Left forelimb (tissue), 1 donor: ENCODE measurements at regions not wholly inside any gene's neighbourhood (a gene's known extent, or its start where the extent isn't known, plus 50 kb on each side); places are given as distances from the start of the nearest gene placed in this dataset.
"Not testable (repeated sequence)": the region's sequence is repeated elsewhere in the genome, so short reads cannot be mapped to it uniquely, and the experiment has no call there.

Experiments used
- DNase-seq: peaks from one replicate; pipeline ENCODE4 v3.0.0-alpha.2; 2018; ENCODE audit warnings: low spot score

DNA sequence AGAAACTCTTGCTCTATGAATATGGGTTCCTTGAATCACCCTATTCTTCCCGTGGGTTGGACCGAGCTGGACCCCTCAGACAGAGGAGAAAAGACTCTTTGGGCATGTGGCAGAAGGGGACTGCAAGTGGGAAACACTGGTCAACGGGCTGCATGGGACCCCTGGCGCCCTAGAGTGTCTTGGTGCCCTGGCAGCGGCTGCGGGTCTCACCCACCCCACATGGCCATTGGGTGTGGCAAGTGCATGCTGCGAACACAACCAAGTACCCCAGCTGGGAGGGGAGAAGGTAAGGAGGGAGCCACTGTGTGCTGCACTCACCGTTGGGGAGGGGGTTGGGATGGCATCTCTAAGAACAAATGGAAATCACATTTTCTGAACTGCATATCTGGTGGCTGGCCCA lies 438.8 kb upstream of the EYS start:
- DNase-seq, result no peak

DNA sequence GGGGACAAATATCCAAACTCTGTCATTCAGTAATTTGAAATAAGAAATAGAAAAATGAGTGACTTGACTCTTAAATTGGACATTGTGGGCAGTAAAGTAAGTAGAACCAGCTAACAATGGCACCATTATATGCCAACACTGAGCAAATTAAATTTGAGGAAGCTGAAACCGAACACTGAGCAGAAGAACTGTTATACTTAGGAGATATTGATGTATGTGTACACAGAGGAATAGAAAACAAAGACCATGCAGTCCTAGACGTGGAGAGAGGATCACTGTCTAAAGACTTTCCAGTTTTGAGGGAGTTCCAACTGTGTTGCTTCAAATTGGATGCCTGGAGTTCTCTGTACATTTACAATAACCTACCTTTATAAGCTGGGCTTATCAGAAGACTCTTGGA lies 427.0 kb upstream of the EYS start:
- no peak for DNase-seq

DNA sequence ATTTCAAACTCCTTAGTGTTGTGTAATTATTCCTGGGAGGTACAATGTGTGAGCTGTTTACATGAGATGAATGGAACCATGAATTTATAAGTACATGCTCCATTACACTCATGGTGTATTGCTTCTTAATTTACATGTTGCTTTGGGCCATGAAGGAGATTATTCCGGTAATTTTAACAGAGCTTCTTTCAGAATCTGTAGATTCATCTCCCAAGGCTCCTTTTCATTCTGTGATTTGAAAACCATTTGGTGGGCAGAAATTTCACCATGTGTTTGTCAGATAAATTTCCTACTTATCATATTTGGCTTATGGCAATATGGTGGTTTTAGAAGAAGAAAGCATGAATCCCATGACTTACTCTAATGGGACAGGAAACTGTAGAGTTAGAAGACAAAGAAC lies 421.6 kb upstream of the EYS start:
- DNase-seq, result no peak

DNA sequence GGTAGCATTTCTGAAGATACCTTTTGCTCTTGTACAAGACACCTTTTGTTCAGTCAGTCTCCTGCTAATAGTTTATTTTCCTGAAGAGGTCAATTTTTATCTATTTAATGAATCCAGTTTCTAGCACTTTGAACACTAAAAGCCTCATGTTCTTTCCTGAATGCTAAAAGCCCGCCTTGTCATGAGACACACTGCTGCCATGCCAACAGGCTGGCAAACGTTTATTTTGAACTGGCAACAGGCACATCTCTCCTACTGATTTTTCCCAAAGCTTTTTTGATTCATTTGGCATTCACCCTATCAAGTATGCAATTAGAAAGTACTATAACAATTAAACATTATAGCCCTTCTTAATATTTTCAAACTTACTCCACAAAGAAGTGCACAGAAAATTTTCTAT lies 421.2 kb upstream of the EYS start:
- no peak for DNase-seq

DNA sequence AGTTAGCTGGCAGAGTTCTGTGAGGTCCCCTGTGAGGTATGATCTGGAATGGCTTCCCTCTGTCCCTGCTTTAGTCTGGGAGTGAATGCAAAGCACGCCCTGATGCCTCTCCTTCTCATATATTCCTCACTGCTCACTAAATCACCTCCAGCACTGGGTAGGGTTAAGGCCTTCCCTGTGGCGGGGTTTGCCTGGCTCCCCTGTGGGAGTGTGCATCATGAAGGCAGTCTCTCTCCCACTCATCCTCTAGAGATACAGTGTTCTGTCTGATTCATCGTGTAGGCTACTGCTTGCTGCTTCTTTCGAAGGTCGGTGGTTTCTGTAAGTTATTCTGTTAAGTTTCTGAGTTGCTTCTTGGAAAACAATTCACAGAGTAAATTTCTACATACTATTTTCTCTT lies 420.0 kb upstream of the EYS start:
- DNase-seq, result no peak

DNA sequence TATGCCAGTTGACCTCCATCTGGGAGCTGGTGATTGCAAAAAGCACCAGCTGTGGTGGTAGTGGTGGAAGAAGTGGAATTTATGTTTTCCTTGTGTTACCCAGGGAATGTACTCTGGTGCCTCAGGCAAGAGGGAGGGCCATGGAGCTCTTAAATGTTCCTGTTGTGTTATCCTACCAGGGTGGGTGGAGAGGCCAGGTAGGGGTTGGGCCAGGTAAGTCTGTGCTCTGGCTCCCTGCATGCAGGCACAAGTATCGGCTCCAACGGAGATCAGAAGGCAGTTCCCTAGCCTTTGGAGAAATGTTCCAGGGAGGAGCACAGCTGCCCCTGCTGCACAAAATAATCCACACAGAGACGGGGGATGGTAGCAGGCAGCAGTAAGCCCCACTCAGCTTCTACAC lies 419.3 kb upstream of the EYS start:
- no peak for DNase-seq

DNA sequence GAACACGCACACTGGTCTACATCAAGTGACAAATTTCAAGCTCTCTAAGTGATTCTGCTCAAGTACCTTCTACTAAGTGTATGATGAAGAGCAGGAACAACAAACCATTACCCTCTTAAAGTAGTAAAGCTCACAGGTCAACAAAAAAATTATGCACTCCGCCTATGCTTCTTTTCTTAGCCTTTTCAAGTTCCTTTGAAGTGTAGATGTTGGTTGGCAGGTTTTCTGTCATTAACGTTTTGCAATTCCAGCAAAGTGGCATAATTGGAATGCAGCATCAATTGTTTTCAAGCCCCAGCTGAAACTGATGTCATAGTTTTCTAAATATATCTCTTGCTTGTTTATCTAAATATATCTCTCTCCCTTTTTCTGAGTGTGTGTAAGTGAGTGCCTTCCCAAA lies 396.9 kb upstream of the EYS start:
- DNase-seq, result no peak

DNA sequence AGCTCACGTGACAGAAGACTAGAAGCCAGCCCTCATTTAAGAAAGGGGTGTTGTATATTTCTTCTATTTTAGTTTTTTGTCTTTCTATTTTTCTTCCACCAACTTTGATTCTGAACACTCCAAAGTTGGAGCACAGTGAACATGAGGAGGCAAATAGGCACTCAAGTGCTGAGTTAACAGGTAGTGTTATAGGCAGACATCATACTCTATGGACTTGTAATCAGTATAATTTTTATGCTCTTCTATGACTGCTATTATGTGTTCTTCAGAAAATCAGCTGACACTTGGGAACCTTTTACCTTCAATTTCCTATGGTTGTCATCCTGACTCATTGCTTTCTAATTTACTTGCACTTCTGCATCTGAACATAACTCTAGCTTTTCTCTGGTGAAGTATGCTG lies 396.3 kb upstream of the EYS start:
- DNase-seq, result no peak

DNA sequence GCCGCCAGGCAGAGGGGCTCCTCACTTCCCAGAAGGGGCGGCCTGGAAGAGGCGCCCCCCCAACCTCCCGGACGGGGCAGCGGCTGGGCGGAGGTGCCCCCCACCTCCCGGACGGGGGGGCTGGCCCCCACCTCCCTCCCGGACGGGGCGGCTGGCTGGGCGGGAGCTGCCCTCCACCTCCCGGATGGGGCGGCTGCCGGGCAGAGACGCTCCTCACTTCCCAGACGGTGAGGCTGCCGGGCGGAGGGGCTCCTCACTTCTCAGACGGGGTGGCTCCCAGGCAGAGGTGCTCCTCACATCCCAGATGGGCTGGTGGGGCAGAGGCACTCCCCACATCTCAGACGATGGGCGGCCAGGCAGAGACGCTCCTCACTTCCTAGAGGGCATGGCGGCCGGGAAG lies 389.7 kb upstream of the EYS start:
- no peak for DNase-seq

DNA sequence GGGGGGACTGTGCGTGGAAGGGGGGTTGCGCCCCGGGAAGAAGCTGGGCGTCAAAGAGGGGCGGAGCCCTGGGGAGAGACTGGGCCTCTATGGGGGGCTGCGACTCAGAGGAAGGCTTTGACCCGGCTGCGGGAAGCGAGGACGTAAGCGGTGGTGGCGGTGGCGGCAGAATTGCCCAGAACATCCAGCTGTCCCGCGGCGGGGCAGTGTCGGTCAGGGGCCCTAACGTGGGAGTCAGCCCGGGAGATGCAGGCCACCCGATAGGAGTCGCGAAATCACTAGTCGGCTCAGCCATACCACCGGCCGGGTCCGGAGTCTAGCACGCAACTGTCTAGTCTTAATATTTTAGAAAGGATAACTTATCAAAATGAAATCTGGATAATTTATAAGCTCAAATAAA lies 387.6 kb upstream of the EYS start:
- no peak for DNase-seq

DNA sequence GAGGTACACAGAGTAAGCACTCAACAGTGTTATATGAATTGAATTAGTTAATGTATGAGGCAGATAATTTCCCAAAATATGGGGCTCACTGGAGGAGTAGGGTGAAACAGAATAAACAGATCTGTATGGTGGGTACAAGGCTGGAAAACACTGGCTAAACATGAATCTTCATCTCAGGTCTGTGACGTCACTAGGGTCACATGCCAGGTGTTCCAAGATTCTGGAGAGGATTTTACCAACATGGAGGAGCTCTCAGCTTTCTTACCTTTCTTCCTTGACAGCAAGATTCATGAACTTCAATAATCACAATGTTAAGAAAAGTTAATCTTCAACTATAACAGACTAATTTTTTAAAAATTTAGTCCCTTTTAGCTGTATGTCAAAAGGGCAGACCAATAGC lies 385.3 kb upstream of the EYS start:
- not testable (repeated sequence) for DNase-seq

DNA sequence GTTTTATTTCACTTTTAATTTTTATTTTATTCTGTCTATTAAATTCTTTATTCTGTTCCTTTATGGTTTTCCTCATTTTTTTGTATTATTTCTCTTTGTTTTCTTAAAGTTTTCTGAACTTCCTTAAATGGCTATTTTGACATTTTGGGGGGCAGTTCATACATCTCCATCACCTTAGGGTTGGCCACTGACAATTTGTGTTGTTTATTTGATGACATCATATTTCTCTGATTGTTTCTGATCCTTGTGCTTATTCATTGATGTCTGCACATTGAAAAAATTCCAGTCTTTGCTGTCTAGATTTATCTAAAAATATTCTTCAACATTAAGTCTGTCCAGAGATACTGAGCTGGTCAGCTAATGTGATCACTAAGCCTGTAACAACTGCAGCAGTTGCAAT lies 379.5 kb upstream of the EYS start:
- no peak for DNase-seq

DNA sequence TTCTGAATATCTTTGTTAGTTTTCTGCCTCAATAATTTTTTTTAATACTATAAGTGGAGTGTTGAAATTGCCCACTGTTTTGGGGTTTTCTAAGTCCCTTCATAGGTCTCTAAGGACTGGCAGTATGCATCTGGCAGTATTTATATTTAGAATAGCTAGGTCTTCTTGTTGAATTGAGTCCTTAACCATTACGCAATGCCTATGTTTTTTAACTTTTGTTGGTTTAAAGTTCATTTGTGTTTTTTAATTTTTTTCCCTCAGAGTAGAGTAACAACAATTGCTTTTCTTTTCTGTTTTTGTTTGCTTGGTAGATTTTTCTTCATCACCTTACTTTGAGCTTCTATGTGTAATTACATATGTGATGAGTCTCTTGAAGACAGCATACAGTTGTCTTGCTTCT lies 375.9 kb upstream of the EYS start:
- no peak for DNase-seq

DNA sequence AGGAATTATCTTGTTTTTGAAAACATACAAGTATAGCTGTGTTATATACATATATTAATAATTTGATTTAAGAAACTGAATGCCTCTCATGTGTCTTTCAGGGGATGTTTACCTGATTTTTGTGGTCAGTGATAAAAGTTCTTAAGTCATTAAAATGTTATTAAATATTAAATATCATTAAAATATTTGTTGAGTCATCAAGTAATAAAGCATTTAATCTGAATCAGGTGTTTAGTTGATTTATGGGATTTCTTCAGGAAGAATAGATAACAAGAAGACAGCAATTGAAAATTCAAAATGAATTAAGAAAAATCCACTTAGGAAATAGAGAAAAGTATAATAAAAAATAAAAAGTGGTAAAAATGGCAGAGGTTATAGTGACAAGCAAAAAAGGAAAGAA lies 361.9 kb upstream of the EYS start:
- no peak for DNase-seq

DNA sequence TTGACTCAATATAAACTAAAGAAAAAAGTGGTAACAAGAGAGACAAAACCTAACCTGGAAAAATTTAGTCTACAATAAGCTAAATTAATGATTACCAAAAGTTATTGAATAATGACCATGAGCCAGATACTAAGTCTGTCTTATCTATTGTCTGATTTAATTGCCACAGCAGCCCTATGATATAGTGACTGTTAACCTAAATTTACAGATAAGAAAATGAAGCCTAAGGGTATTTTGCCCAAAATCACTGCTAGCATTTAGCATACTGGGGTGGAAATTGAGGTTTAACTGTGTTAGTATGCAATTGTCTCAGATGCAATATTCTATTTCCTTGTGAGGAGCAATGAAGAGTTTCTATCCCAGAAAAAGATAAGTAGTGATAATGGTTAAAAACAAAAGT lies 361.0 kb upstream of the EYS start:
- DNase-seq, result no peak

DNA sequence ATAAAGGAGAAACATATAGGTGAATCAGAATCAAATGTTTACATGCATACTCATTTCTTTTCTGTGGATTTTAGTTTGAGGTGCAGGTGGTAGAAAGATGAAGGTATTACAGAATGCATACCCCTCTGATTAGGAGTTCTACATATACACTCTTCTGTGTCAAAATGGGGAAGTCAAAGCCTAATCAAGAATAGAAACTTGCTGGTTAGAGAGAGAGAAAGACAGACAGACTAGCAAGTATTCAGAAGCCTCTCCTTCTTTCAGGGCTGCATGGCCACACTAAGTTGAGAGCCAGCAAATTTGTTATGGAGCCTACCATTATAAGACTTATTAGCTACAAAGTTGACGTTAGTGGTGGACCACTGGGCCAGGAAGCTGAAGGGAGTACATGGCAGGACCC lies 358.3 kb upstream of the EYS start:
- no peak for DNase-seq

DNA sequence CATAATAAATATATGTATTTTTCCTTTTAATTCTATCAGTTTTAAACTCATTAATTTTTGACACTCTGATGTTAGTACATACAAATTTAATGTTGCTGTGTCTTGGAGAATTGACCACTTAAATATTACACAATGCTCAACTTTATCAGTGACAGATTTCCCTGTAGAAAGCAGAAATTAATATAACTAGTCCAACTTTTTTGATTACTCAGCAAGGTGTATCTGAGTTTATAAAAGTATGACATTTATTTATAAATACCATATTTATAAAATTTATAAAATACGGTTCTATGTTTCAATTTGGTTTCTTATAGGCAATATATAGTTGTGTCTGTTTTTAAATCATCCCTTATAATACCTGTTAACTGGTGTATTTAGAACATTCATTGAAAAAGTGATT lies 350.0 kb upstream of the EYS start:
- no peak for DNase-seq

DNA sequence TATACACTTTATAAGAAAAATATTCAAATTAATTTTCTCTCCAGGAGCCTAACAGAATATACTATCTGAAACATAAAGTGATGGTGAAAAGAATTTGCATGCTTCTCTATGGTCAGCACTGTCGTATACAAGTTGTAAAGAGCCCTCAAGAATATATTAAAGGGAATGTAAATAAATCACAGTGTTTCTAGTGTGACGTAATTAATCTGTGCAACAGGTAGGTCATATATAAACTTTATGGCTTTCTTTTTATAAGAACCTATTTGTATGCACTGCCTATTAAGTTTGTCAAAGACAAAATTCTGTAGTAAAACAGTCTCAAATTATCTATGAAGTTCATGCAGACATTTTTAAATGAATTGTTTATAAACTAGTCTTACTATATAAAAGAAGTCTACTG lies 347.9 kb upstream of the EYS start:
- DNase-seq, result no peak

DNA sequence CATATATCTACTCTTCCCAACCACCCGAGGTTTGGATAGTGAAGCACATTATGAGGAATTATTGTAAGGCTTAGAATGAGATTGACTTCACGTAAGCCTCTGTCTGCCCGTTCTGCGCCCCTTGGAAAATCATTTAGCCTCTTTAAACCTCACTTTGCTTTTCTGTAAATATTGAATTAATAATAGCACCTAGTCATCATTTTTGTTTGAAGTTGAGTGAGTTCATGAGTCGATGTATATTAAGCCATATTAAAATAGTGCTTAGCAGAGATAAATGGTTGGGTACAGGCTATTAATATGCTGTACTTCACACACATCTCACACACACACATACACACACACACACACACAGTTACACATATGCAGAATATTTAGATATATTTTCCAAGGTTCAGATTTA lies 344.8 kb upstream of the EYS start:
- no peak for DNase-seq

DNA sequence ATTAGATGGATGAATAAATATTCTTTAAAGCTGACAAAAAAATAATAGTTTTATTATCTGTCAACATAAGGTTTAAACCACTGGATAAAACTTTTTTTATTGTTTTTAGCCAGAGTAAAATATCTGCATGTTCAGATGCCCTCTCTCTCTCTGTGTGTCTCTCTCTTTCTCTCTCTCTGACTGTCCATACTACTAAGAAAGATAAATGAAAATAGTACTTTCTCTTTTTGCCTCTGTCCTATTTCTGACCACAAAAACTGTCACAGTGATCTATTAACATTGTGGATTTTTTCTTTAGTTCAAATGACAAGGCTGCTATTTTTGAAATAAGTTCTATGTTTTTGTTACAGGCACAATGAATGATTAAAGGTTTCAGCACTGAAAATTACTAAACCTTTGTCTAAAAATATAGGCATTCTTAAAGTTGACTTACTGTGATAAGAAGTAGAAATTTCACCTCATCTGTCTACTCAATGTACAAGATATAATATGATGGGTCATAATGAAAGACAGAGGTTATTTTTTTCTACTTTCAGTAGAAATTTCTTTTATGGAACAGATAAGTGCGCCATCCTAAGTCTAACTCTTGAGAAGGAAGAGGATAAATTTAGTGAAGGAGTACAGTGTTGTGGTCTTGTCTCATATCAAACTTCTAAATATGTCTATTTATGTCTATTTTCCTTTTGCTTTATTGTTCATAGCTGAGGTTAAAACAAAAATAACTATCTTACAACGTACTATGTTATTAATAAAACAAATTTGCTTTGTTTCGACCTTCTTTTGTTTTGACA lies 341.9 kb upstream of the EYS start:
- DNase-seq, result no peak

DNA sequence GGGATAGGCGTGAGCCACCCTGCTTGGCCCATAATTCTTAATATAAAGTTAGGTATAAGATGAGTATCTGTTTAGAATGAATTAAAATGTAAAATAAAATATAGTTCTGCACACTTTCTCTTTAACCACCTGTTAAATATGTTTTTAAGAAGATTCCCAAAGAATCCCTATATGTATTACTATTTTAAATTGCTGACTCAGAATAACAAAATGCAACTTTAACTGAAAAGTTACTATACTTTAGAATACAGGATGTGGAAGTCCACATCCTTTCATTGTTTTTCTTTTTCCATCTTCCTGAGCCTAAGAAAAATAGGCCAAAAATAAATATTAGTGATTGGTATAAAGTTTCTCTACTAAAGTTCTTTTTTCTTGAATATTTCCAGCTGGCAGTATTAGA lies 325.6 kb upstream of the EYS start:
- DNase-seq, result no peak

DNA sequence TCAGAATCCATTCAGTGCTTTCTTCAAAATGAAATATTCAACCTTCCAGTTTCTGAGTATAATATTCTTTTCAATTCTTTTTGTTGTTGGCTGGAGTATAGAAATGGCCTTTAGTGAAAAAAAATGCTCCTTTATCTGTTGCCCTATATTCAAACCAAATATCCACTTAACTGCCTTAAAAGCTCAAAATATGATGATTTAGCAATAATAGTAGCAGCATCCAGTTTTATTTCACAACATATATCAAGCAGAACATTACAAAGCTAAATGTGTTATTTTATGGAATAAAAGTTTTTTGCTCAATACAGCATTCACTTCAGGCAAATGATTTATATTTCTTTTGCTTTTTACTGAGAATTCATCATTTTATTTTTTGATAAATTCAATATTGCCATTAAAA lies 322.4 kb upstream of the EYS start:
- DNase-seq, result no peak

DNA sequence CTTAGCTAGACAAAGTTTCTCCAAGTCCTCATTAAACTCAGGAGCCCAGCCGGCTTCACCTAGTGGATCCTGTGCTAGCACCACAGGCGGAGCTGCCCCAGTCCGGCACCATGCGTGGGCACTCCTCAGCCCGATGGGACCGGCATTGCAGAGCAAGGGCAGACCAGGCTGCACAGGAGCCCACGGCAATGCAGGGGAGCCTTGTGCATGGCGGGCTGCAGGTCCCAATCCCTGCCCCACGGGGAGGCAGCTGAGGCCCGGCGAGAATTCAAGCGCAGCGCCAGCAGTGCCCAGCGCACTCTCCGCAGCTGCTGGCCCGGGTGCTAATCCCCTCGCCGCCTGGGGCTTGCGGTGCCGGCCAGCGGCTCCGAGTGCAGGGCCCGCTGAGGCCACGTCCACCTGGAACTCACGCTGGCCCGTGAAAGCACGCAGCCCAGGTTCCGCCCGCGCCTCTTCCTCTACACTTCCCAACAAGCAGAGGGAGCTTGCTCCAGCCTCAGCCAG lies 292.3 kb upstream of the EYS start:
- DNase-seq, result no peak

DNA sequence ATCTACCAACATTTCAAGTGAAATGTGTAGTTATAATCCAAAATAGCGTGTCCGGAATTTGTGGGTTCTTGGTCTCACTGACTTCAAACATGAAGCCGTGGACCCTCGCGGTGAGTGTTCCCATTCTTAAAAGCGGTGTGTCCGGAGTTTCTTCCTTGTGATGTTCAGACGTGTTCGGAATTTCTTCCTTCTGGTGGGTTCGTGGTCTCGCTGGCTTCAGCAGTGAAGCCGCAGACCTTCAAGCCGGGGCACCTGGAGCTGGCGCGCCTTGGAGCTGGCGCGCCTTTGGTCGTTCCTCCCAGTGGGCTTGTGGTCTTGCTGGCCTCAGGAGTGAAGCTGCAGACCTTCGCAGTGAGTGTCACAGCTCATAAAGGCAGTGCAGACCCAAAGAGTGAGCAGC lies 291.5 kb upstream of the EYS start:
- no peak for DNase-seq

DNA sequence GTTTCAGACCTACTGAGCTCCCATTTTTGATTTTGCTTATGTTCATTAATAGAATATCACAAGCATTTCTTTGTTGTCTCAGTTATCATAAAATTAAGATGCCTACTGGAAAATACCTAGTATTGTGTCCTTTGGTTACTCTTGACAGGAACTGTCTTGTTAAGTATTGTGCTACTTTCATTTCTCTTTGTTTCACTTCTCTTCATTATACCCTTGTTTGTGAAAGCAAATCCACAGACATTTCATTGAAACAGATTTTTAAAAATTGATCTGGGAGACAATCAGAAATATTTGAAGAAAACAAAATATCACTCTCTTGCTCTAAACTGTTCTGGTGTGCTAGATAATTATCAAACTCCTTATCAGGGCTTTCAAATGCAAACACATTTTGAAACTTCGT lies 290.5 kb upstream of the EYS start:
- no peak for DNase-seq
